GM23248 (cell line): ENCODE measurements at regions not wholly inside any gene's neighbourhood (a gene's known extent, or its start where the extent isn't known, plus 50 kb on each side); places are given as distances from the start of the nearest gene placed in this dataset.
"Not testable (repeated sequence)": the region's sequence is repeated elsewhere in the genome, so short reads cannot be mapped to it uniquely, and the experiment has no call there.

Experiments
- DNase-seq: peaks from one replicate; pipeline ENCODE4 v3.0.0-alpha.2; 2015
- H2AFZ ChIP-seq: fragments of 200-600 bp; sonication (generic); 2 replicates; pipeline ENCODE4 v1.6.1; 2016; ENCODE audit warnings: antibody characterized with exemption
- H3F3A ChIP-seq: fragments of 200-600 bp; sonication (generic); 2 replicates; pipeline ENCODE4 v1.6.1; 2016; ENCODE audit warnings: mild to moderate bottlenecking, antibody characterized with exemption, mixed run types; ENCODE audit not compliant: insufficient read depth
- H3K27ac ChIP-seq: fragments of 200-600 bp; sonication (generic); 2 replicates; pipeline ENCODE4 v1.5.1; 2016; ENCODE audit warnings: mild to moderate bottlenecking
- H3K27me3 ChIP-seq: fragments of 200-600 bp; sonication (generic); replicated peaks from 2 replicates; pipeline ENCODE4 v1.6.1; 2016; ENCODE audit warnings: mild to moderate bottlenecking; ENCODE audit not compliant: insufficient read depth
- H3K36me3 ChIP-seq: fragments of 200-600 bp; sonication (generic); 2 replicates; pipeline ENCODE4 v1.6.1; 2016; ENCODE audit warnings: low read depth, mild to moderate bottlenecking
- H3K4me1 ChIP-seq: fragments of 200-600 bp; sonication (generic); 2 replicates; pipeline ENCODE4 v1.6.1; 2016; ENCODE audit warnings: mild to moderate bottlenecking; ENCODE audit not compliant: insufficient read depth
- H3K4me2 ChIP-seq: fragments of 200-600 bp; sonication (generic); one replicate; pipeline ENCODE4 v1.6.1; 2016; ENCODE audit warnings: mild to moderate bottlenecking; ENCODE audit not compliant: unreplicated experiment
- H3K4me3 ChIP-seq: fragments of 200-600 bp; sonication (generic); 2 replicates; pipeline ENCODE4 v1.5.1; 2016; ENCODE audit warnings: mild to moderate bottlenecking
- H3K79me2 ChIP-seq: fragments of 200-600 bp; sonication (generic); 2 replicates; pipeline ENCODE4 v1.6.1; 2016; ENCODE audit warnings: mild to moderate bottlenecking; ENCODE audit not compliant: insufficient read depth
- H3K9ac ChIP-seq: fragments of 200-600 bp; sonication (generic); 2 replicates; pipeline ENCODE4 v1.6.1; 2016; ENCODE audit warnings: mild to moderate bottlenecking
- H3K9me2 ChIP-seq: fragments of 200-600 bp; sonication (generic); 2 replicates; pipeline ENCODE4 v1.6.1; 2016; ENCODE audit warnings: mixed run types, mild to moderate bottlenecking, moderate library complexity; ENCODE audit not compliant: insufficient read depth
- H3K9me3 ChIP-seq: fragments of 200-600 bp; sonication (generic); one replicate; pipeline ENCODE4 v1.6.1; 2017; ENCODE audit warnings: low read depth
- H4K20me1 ChIP-seq: fragments of 200-600 bp; sonication (generic); 2 replicates; pipeline ENCODE4 v1.6.0; 2016; ENCODE audit not compliant: insufficient read depth
- EZH2 ChIP-seq: fragments of 200-600 bp; sonication (generic); IDR thresholded peaks from 2 replicates; pipeline ENCODE4 v1.6.1; 2018; ENCODE audit warnings: antibody characterized with exemption, mild to moderate bottlenecking; ENCODE audit not compliant: insufficient read depth, poor library complexity, severe bottlenecking
- EZH2phosphoT487 ChIP-seq: fragments of 200-600 bp; sonication (generic); IDR thresholded peaks from 2 replicates; pipeline ENCODE4 v1.6.1; 2018; ENCODE audit warnings: antibody characterized with exemption, moderate library complexity, mild to moderate bottlenecking, low read depth; ENCODE audit not compliant: insufficient read depth
- WGBS, 2 experiments: methylation state at CpG; one replicate each; pipeline ENCODE4 v1.1.6; 2015 to 2017; ENCODE audit warnings: low lambda C conversion rate in 2 of 2, low coverage in 1 of 2; ENCODE audit errors: missing lambda C conversion rate in 2 of 2; 5-methylcytosine and 5-hydroxymethylcytosine counted together
- in situ Hi-C: fragments of 300-500 bp; cut with MboI; formaldehyde crosslinking; loops from 2 replicates; pipeline ENCODE4 v1.15.0; 2020

DNA sequence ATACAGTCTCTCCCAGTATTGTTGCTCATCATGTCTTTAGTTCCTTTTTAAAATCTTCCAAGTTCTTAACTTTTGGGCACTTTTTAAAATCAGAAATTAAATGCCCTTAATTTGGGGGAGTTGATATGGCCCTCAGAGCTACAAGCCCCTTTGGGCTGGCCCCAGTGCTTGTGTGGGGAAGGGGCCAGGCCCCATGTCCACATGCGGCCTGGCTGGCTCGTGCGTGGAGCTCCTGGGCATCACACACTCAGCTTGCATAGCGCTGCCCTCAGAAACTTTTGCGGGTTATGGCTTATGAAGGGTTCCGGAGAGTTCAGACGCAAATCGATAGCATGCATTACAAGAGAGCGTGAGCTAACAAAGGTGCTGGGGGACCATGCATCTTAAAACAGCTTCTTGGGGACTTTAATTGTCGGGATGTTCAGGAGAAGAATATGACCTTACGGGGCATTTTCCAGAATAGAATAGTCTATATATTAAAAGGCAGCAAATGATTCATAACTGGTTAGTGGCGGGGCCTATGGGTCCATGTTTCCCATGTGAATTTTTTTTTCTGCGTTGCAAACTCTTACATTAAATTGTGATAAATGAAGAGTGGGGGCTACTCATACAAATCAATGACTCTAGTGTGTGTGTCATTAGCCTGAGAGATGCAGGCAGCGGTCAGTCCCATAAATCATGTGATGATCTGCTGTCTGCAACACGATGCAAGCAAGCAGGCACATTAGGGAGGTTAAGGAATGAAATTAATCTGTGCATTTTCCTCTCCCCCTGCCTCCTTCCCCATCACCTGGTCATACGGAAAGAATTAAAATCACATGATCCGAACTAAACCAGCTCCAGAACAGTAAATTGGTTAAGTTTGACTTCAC is 185.8 kb upstream of the TSHZ3 start:
- Histone ChIP-seq H3K79me2 (no peaks in the 10 kb centered on the region), H3K27me3 (peaks cover 12% of the 10 kb centered on the region), H3K27ac (no peak overlapping the region), H3K36me3 (no peaks in the 10 kb centered on the region), H3K9ac (no peak overlapping the region), H3F3A (no peaks in the 10 kb centered on the region), H3K9me2 (no peaks in the 10 kb centered on the region), H2AFZ (no peak overlapping the region), H4K20me1 (no peaks in the 10 kb centered on the region), H3K9me3 (no peaks in the 10 kb centered on the region), H3K4me2 (no peak overlapping the region), H3K4me1 (no peaks in the 10 kb centered on the region), H3K4me3 (no peak overlapping the region)
- no peak for DNase-seq
- WGBS, 2 experiments, result 66 to 68% methylated on average over 17 of the region's 17 CpGs
- TF ChIP-seq EZH2 (no peak), EZH2phosphoT487 (no peak)
- in situ Hi-C loops, result no loop called here

DNA sequence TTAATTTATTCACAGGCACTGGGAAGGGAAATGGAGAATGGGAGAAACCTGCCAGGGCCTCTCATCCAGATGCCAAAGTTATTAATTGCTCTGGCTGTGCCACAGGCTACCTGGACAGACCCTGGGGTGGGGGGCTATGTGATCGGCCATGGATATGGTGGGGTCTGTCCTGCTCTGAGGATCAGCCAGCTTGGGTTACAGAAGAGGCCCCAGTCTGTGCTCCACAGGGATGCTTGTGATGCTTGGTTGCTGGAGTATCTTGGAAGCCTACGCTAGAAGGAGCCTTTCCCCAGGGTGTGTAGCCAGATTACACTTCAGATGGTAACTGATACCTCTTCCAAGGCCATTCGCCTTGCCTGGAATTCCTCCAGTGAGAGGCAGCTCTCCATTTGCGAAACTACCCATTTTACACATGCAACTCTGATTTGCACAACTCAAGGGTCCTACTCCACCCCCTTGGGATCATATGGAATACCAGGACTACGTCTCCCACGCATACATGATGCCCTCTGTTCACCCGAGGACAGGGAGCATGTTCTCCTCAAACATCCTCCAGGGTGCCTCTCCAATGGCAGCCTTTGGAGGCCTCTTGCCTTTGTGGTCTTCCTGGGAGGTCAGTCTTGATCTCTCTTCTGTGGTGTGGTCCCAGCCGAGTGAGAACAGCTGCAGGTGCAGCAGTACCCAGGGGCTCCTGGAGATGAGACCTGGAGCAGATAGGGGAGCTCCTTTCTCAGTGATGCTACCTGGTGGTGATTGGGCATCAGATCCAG is 186.6 kb upstream of the TSHZ3 start:
- H3F3A ChIP-seq, result no peaks in the 10 kb centered on the region
- H3K36me3 ChIP-seq, result no peaks in the 10 kb centered on the region
- no peak for DNase-seq
- H3K4me2 ChIP-seq, result no peak overlapping the region
- 32 to 36% methylated on average over 8 of the region's 8 CpGs for WGBS, 2 experiments
- H2AFZ ChIP-seq, result no peak overlapping the region
- no peaks in the 10 kb centered on the region for H4K20me1 ChIP-seq
- no peaks in the 10 kb centered on the region for H3K9me3 ChIP-seq
- no peak overlapping the region for H3K27ac ChIP-seq
- H3K9ac ChIP-seq, result no peak overlapping the region
- in situ Hi-C loops, result no loop called here
- TF ChIP-seq EZH2 (no peak), EZH2phosphoT487 (no peak)
- peaks cover 17% of the 10 kb centered on the region for H3K27me3 ChIP-seq
- no peaks in the 10 kb centered on the region for H3K4me1 ChIP-seq
- H3K4me3 ChIP-seq, result no peak overlapping the region
- no peaks in the 10 kb centered on the region for H3K79me2 ChIP-seq
- H3K9me2 ChIP-seq, result no peaks in the 10 kb centered on the region

DNA sequence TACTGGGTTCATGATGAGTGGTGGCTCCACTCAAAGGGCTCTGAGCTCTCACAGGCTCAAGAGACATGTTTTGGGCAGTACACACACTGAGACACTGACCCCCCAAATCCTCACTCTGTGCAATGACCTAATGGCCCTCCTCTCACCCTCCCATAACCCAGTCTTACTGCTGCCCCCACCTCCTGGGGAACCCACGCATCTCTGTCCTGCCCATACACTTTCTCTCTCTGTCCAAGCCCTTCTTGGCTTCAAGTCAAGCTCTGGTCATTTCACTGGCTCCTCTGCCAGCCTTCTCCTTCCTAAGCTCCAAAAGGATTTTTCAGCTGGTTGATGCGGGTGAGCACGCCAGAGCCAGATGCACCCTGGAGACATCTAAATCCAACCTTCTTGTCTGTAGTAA is 187.9 kb upstream of the TSHZ3 start:
- Histone ChIP-seq H3F3A (no peaks in the 10 kb centered on the region), H3K4me1 (no peaks in the 10 kb centered on the region), H4K20me1 (no peaks in the 10 kb centered on the region), H3K9me3 (no peaks in the 10 kb centered on the region), H2AFZ (no peak overlapping the region), H3K36me3 (no peaks in the 10 kb centered on the region), H3K4me2 (no peak overlapping the region), H3K9me2 (no peaks in the 10 kb centered on the region), H3K27me3 (peaks cover 29% of the 10 kb centered on the region), H3K4me3 (no peak overlapping the region), H3K9ac (no peak overlapping the region), H3K79me2 (no peaks in the 10 kb centered on the region), H3K27ac (no peak overlapping the region)
- WGBS, 2 experiments, result 31 to 32% methylated on average over 3 of the region's 3 CpGs
- no peak for DNase-seq
- in situ Hi-C loops, result no loop called here
- TF ChIP-seq EZH2phosphoT487 (no peak), EZH2 (no peak)

DNA sequence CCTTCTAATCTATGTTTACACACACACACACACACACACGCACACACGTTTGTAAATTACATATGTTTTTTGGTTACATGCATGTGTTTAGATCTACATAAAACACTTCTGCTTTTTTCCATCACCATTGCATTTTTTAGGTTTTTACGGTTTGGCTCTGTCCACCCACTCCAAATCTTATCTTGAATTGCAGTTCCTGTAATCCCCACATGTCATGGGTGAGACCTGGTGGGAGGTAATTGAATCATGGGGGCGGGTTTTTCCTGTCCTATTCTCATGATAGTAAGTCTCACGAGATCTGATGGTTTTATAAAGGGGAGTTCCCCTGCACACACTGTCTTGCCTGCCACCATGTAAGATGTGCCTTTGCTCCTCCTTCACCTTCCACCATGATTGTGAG is 188.7 kb upstream of the TSHZ3 start:
- not testable (repeated sequence) for H3K9me2 ChIP-seq

More for the DNA sequence above, 188.7 kb upstream of the TSHZ3 start:
- WGBS, 2 experiments, result 36 to 38% methylated on average over 5 of the region's 5 CpGs
- H3K36me3 ChIP-seq, H3K4me2 ChIP-seq, H3K4me3 ChIP-seq, in situ Hi-C loops, H2AFZ ChIP-seq, H4K20me1 ChIP-seq, H3K9me3 ChIP-seq, H3K27ac ChIP-seq, DNase-seq, H3K9ac ChIP-seq, H3K4me1 ChIP-seq, H3K79me2 ChIP-seq, H3F3A ChIP-seq: not testable (repeated sequence)
- peaks cover 29% of the 10 kb centered on the region for H3K27me3 ChIP-seq
